T follicular helper cell (primary cell): ENCODE measurements at regions not wholly inside any gene's neighbourhood (a gene's known extent, or its start where the extent isn't known, plus 50 kb on each side); places are given as distances from the start of the nearest gene placed in this dataset.

ENCODE experiments used
- DNase-seq: peaks from one replicate; pipeline ENCODE4 v3.0.0-alpha.2; 2020; ENCODE audit warnings: low read depth

GRCh38 chr5:56588131-56588487 is 227.2 kb upstream of the MAP3K1 start:
- DNase-seq = no peak

DNA sequence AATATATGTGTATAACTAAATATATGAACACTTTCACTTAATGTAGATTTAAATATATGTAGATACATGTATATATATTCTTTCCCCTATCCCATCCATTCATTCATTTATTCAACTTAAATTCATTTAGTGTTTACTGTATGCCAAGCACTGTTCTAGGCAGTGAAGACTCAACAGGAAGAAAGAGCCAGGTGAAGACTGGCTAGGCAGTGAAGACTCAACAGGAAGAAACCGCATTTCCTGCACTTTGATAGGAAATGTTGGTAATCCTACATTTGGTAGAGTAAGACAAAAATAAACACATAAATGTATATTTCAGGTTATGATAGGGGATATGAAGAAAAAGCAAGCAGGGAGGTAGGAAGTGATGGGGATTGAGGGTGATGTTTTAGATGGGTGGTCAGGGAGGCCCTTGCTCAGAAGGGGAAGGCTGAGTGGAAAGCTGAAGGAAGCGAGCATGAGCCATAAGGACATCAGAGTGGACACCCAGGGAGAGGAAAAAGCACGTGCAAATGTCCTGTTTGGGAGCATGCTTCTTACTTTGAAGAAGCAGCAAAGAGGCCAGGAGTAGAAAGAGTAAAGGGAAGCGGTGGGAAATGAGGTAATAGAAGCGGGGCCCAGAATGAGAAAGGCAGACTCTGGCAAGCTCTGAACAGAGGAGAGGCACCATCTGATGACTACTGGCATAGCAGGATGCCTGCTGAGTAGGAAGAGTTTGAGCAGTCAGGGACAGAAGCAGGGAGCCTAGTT is 227.8 kb upstream of the MAP3K1 start:
- DNase-seq = no peak

- no peak for DNase-seq
These were observed 229.2 kb upstream of the MAP3K1 start for GRCh38 chr5:56585999-56586691.

DNA sequence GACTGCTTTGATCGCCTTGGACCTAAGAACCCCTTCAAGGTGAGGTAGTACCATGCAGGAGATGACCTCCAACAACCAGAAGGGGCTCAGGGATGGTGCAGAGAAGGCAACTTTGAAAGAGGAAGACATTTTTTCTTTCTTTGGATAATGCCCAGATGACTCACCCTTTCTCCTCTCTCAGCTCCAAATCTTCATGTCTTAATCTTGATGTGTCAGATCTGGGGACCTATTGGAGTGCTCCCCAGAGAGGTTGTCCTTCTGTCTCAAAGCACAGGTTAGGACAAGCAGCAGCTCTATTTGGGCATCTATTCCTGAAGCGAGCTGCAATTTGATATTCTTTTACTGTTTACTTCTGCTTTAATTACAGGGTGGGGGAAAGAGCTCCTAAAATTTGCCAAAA is 229.9 kb upstream of the MAP3K1 start:
- no peak for DNase-seq

DNA sequence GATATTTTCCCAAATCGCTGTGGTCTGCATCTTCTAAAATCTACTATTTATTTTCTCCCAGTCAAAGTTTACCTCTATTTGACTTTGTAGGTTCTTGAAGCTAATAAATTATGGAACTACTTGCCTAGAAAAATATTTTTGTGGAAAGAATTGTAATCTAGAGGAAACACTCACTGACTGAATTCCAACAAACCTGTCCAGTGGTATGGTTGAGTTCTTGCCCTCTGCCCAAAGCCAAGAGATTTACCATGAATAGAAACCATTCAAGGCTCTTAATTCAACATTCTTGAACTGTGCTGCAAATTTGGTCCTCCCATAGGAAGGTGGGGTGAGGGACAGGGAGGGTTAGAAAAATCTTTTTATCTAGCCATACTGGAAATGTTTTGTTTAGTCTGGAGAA is 233.9 kb upstream of the MAP3K1 start:
- no peak for DNase-seq

- no peak for DNase-seq
These were observed 234.5 kb upstream of the MAP3K1 start for GRCh38 chr5:56580864-56581263.

DNA sequence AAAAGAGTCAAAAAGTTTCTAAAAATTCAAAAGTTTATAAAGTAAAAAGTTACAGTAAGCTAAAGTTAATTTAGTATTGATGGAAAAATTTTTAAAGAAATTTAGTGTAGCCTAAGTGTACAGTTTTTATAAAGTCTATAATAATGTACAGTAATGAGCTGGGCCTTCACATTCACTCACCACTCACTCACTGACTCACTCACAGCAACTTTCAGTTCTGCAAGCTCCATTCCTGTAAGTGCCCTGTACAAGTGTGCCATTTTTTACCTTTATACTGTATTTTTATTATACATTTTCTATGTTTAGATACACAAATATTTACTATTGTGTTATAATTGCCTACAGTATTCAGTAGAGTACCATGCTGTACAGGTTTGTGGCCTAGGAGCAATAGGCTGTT is 239.5 kb upstream of the MAP3K1 start:
- no peak for DNase-seq

DNA sequence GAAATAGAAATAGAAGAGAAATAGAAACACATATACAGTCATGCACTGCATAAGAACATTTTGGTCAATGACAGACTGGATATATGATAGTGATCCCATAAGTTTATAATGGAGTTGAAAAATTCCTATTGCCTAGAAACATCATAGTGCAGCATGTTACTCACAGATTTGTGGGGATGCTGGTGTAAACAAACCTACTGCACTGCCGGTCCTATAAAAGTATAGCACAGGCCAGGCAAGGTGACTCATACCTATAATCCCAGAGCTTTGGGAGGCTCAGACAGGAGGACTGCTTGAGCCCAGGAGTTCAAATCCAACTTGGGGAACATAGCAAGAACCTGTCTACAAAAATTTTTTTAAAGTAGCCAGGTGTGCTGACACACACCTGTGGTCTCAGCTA is 240.6 kb upstream of the MAP3K1 start:
- DNase-seq = no peak

DNA sequence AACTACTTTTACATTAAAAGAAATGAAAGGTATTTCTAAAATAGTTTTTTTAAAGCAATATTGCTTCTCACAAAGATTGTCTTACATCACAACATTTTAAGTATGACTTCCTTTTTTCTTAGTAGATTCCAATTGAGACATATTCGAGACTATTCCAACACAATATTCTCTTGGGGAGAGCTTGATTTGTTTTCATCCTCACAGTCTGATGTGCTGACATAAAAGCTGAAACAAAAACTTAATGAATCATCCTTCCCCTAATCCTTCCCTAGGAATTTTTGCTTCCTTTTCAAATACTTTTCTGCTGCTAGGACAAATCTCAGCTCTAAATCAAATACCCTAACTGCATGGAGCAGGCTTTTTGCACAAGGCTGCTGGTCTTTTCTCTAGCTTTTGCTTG is 245.8 kb upstream of the MAP3K1 start:
- DNase-seq = no peak

DNA sequence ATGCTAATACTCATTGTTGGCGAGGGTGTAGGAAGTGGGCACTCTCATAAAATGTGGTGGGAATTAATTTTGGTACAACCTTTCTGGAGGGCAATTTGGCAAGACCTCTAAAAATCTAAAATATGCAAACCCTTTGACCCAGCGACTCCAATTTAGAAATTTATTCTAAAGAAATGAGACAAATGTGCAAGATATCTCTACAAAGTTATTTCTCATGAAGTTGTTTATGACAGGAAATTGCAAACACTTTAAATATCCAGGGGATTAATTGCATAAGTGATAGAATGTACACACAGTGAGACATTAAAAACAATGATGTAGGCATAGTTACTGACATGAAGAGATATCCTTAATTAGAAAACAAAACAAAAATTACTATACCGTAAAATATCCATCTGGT is 246.3 kb upstream of the MAP3K1 start:
- no peak for DNase-seq

DNA sequence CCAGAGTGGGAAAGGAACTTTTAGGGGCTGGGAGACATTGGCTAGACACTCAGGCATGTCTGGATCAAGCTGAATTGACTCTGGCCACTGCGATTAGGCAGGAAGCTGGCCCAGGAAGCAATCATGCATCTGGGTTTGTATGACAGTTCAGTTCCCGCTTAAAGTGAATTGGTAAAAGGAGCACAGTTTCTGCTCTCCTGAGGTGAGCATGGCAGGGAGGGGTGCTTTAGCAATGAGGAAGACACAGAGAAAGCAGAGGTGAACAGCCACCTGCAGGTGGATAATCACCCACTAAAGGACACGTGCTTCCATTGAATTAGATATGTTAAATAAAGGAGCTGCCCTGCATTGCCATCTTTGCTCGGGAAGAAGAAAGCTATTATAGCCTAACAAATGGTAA is 248.1 kb upstream of the MAP3K1 start:
- no peak for DNase-seq

DNA sequence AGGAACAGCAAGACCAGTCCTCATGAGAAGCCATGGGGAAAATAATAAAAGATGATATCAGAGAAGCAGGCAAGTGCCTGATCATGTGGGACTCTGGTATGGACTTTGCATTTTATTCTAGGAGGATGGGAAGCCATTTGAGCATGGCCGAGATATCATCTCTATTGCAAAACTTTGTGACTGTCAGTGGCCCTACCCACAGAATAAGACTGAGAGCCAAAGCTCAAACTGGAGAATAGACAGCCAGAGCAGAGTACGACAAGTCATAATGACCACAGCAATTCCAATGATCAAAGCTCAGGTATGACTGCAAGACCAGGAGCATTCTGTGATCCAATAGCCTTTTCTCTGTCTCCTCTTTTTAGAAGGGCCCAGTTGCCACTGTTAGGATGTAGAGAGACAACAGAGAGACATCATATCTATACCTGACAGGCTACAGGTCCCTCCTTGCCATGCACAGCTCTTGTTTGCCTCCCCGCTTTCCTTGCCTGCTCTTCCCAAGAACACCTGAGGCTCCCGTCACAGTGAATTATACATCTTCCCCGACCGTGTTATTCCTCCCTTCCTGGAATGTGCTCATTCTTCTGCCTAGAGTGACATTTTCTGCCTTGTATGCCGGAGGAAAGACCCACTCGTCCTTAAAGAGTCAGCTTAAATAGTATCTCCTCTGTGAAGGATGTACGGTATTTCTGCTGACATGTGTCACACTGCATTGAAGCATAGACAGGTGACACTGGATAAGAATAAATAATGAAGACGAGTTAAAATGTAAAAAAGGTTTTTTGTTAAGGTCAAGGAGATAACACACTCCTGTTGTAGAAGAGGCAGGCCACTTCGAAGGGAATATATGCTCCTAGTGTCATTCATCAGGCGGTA is 248.7 kb upstream of the MAP3K1 start:
- DNase-seq = no peak

DNA sequence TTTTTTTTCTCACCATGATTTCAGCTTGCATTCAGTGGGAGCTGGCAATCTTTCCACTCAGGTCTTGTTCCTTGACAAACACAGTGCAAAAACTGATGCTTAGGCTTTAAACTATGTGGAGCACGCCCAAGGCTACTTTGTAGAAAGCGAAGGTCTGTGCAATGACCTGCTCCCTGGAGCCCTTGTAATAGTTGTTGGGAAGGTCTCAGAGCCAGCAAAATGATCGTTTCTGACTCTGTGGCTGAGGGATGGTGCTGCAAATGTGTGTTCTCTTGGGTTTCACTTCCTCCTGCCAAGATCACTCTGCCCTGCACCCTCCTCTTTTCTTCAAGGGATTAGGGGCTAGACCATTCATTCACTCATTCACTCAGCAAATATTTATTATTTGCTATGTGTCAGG is 249.7 kb upstream of the MAP3K1 start:
- no peak for DNase-seq

DNA sequence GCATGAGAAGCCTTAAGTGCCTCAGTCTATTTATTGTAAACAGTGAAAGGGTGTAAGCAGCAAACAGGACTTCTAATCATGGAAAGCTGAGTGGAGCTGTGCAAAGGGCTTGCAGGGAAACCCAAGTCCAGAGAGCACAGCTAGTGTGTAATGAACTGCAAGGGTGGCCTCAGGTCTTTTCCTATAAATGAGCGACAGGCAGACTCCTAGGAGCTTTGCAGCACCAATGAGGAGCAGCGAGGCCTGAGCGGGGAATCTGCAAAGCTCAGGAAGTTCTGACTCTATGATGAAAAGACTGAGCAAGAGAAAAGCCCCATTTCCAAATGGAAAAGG is 250.1 kb upstream of the MAP3K1 start:
- no peak for DNase-seq

DNA sequence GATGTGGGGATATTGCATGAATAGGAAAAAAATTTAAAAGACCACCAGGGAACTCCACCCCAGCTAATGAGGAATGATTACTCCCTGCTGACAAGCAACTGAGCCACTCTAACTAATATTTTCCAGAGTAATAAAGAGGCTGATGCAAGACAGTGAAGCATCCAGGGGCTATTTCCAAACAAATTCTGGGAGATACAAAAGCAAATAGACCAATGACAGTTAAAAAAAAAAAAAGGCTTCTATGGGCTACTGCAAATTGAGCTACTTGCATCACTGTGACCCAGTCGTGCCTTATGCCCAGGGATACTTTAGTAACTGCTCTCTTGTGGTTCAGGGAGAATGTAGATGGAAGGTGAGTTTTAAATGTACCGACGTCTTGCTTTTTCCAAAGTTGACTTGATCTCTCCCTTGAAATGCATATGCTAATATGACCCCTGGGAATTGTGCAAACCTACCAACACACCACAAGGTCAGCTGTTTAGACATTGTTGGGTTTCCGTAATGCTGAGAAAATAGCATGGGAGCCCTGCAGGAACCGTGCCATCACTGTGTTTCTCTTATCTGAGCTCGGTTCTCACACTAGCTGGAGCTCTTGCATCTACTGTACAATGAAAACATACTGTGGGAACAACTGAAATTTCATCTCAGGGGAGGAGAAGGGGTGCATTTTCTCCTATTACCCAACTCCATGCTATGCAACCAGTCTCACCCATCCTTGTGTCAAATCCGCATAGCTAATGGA is 250.6 kb upstream of the MAP3K1 start:
- DNase-seq = no peak

GRCh38 chr5:56561455-56561854 is 253.9 kb upstream of the MAP3K1 start:
- DNase-seq = no peak

GRCh38 chr5:56558131-56558745 is 257.1 kb upstream of the MAP3K1 start:
- DNase-seq = no peak

DNA sequence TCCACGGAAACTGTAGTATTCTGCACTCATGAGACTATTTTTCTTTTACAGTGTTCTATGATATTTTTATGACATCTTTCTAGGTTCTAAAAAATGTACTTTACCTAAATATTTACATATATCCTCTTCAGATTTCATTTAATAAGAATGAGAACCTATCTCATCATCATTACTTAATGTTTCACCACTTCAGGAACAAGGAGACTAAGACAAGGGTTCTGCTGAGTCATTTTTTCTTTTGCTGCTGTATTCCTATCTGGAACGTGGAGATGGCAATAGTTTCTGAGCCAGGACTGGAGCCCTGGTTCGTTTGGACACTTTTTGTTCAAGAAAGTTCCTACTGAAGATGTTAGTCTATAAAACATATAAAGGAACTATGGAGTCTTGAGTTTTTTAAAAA is 258.2 kb upstream of the MAP3K1 start:
- DNase-seq = no peak

- no peak for DNase-seq
These were observed 262.6 kb upstream of the MAP3K1 start for GRCh38 chr5:56552612-56553268.

- DNase-seq = no peak
These were observed 265.1 kb upstream of the MAP3K1 start for GRCh38 chr5:56550227-56550626.
